ENCODE measurements at regions not wholly inside any gene's neighbourhood (a gene's known extent, or its start where the extent isn't known, plus 50 kb on each side); places are given as distances from the start of the nearest gene placed in this dataset.

DNA sequence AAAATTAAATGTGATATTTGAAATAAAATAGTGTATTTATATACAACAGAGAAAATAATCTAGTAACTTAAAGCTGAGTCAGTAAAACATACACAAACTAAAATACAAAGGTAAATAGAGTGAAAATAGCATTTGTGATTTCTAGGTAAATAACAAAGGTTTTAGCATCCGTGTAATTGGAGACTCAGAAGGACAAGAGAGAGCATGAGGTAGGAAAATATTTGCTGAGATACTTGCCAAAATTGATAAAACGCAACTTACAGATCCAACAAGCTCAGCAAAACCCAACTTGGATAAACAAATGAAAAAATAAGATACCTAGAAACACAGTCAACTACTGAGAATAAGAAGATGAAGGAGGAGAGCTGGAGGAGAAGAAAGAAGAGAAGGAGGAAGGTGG, 634.7 kb upstream of the CCDC179 start:
- no peak for DNase-seq

GRCh38 chr11:23496340-23496739, 636.1 kb upstream of the CCDC179 start:
- DNase-seq: no peak

DNA sequence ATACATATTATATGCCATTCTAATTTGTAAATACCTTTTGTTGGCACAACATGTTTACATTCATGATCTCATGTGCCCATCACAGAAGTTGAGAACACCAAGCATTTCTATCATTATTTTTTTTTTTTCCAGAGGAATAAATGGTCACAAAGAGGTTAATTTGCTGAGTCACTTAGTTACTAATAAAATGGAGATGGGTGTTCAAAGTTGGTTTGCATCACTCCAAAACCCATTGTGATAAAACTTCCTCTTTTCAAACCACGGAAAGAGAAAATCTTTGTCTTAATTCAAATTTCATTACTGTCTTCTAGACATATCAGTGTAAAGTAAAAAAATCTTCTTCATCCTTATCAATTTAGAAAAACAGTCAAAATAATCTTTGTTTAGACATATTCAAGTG, 636.8 kb upstream of the CCDC179 start:
- DNase-seq: no peak

- DNase-seq: no peak
These were observed 642.1 kb upstream of the CCDC179 start for GRCh38 chr11:23502389-23502788.

- no peak for DNase-seq
These were observed 642.6 kb upstream of the CCDC179 start for GRCh38 chr11:23502826-23503225.

GRCh38 chr11:23509023-23509422, 648.7 kb upstream of the CCDC179 start:
- no peak for DNase-seq

DNA sequence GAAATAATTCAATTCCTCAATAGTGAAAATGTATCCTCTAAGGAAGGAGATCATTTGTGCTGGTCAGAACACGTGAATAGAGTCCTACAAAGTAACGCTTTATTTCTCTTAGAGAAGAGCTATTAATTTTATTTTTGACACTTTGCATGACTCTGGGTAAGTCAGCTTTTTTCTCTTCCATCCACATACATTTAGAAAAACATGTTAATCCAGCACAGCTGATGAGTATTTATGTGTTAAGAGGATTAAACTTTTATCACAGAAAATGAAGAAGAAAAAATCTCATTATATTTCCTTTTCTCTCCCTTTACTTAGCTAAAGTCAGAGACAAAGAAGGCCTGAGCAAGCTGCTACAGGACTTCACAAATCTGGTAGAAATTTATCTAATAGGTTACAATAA, 649.5 kb upstream of the CCDC179 start:
- DNase-seq: no peak

DNA sequence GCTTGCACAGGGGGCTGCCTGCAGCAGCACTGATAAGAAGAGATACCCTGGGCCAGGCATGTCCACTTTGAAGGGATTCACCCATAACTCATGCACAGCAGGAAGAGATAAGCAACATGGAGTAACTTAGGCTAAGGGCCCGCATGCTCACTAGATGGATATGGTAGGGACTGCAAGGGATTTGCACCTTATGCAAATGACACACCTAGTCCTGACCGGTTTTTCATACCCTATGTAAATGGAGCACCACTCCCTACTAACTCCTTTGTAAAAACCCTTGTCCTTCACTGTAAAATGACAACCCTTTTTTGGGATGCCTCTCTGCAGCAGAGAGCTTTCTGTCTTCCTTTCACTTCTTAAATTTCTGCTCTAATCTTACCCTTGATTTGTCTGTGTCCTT, 658.9 kb upstream of the CCDC179 start:
- DNase-seq: no peak

DNA sequence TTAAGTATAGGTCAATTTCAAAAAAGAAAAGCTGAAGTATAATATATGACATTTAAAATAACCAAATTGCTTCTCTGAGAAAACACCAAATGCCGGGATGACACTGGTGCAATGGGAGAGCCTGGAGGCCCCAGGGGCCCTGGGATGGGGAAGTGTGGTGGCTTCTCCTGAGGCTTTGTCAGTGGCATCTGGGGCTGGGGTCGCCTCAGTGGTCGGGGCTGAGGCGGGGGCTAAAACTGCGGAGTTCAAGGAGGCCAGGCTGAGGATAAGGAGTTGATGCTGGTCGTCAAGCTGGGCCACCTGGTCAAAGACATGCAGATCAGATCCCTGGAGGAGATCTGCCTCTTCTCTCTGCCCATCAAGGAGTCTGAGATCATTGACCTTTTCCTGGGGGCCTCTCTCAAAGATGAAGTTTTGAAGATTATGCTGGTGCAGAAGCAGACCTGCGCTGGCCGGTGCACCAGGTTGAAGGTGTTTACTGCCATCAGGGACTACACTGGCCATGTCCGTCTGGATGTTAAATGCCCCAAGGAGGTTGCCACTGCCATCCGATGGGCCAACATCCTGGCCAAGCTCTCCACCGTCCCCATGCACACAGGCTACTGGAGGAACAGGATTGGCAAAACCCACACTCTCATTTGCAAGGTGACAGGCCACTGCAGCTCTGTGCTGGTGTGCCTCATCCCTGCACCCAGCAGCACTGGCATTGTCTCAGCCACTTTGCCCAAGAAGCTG, 660.1 kb upstream of the CCDC179 start:
- no peak for DNase-seq

- DNase-seq: no peak
These were observed 676.6 kb upstream of the CCDC179 start for GRCh38 chr11:23536907-23537306.

DNA sequence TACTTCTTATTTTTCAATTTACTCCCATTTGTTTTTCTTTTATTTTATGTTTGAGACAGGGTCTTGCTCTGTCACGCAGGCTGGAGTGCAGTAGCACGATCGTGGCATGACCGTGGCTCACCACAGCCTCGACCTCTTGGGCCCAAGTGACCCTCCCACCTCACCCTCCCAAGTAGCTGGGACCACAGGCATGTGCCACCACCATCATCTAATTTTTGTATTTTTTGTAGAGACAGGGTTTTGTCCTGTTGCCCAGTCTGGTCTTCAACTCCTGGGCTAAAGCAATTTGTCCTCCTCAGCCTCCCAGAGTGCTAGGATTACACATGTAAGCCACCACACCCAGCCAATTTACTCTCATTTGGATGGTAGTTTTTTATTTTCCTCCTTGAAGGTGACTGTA, 679.3 kb upstream of the CCDC179 start:
- no peak for DNase-seq

DNA sequence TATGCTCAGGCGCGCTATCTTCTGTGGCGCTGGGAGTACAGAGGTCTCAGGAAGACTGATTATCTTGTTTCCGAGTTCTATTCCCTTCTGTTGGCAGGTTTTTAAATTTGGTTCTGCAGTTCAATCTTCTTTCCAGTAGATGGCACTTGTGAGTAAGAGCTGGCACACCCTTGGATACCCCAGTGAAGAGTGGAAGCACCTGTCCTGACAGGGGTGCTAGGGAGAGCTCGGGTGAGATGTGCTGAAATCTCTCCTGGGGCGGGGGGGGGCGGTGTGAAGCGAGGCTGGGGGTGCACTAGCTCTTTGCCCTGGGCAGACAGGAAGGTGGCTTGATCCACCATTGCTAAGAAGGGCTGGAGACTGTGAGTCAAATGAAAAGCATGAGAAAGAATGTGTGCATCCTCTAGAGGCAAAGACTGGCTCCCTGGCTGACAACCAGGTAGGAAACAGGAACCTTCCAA, 679.9 kb upstream of the CCDC179 start:
- DNase-seq: peak; percentile 18

GRCh38 chr11:23542189-23542588, 681.9 kb upstream of the CCDC179 start:
- no peak for DNase-seq

GRCh38 chr11:23542816-23543215, 682.5 kb upstream of the CCDC179 start:
- no peak for DNase-seq

DNA sequence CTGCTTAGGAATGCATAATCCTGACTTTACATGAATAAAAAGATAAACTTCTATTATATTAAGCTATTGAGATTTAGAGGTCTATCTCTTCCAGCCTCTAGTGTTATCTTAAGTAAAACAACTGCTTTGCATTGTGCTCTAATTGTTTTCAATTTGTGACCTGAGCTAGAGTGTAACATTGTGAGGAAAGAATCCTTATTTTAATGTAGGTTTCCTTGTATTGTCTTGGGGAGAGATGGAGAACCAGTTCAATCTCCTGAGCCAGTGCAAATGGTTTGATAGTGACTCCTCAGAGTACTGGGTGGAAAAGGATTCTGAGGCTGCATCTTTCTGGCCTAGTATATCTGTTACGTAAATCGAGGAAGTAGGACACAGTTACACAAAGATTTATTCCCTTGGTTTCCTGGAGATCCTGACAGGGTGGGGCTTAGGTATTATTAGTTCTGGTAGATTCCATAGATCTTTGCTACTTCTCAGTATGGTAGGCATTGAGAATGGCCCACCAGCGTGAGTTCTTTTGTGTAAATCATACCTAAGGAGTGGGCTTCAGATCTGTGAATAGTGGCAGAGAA, 683.5 kb upstream of the CCDC179 start:
- DNase-seq: no peak

DNA sequence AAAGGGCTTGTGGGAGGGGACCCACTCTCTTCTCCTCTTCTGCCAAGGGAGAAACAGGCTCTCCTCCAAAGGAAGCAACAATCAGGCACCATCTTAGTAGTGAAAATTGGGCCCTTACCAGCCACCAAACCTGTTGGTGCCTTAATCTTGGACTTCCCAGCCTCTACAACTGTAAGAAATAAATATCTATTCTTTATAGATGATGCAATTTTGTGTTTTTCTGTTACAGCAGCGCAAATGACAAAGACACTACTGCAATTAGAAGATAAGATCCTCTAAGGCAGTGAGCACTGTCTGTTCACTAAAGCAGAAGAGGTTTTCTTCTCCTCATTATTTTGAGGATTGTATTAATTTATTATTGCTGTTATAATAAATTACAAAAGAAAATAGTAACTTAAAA, 691.4 kb upstream of the CCDC179 start:
- DNase-seq: no peak

DNA sequence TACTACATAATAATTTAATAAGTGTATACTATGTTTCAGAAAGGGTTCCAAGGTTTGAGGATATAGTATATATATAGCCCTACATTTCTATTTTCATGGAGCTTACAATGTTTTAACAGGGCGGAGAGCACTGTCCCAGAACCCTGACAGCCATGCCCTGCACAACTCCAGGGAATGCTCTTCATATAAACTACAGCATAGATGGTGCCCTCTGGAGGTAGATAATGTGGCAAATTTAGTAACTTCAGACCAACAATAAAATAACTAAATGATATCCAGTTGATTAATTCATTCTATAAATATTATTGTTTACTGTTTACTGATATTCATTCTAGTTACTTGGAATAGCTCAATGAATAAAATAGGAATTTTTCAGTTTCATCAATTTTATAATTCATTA, 693.7 kb upstream of the CCDC179 start:
- no peak for DNase-seq

- no peak for DNase-seq
These were observed 694.8 kb upstream of the CCDC179 start for GRCh38 chr11:23555085-23555484.

DNA sequence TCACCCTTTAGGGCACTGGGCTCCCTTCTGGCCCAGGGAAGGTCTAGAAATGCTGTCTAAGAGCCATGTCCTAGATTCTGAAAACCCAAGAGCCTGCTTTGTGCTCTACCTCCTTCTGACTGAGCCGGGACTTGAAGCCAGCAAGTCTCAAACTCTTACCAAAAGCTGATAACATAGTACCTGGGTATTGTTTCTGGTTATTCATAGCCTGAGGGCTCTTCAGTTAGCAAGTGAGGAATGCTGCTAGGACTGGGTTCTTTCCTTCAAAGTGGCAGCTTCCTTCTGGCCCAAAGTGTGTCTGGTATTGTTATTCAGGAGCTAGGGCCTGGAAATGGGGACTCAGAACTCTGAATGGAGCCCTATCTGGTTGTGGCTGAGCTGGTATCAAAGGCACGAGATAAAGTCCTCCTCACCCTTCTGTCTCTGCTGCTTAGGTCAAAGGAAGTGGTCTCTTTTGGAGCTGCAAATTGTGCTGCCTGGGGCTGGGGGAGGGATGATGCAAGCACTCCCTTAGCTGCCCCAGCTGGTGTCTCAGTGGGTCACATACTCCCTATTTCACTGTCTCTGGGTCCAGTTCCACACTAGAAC, 696.0 kb upstream of the CCDC179 start:
- no peak for DNase-seq

GRCh38 chr11:23563591-23563990, 703.3 kb upstream of the CCDC179 start:
- no peak for DNase-seq

GRCh38 chr11:23564370-23564769, 704.1 kb upstream of the CCDC179 start:
- no peak for DNase-seq

- DNase-seq: no peak
These were observed 708.9 kb upstream of the CCDC179 start for GRCh38 chr11:23569134-23569533.

DNA sequence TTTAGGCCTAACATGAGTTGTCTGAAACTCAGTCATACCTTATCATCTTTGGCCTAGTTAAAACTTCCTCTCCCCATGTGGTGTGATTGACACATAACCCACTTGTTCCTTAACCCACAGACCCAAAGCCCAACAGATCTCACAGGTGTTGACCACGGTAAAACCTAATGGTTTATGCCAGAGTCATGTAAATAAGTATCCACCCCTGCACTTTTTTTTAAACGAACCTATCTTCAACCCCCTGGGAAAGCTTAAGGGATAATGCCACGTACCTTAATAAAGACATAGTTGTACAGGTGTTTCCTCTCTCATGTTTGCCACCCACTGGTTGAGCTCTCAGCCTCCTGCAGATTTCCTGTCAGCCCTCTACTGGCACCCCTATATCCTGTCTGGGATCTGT, 709.3 kb upstream of the CCDC179 start:
- no peak for DNase-seq

DNA sequence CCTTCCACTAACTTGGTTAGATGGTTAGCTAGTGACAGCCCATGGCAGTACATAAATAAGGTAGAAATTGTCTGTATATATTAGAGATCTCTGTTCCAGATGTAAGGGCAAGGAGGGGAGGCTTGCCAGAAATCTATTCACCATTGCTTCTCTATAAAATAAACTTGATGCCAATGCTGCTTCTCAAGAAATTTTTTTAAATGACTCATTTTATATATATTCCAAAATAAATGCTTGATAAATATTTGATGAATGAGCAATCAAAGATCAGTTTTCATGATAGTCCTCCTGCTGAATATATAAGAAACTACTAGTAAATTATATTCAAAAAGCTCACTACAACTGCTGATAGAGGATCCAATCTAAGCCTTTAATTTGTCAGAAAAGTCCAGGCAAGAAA, 710.6 kb upstream of the CCDC179 start:
- no peak for DNase-seq

- no peak for DNase-seq
These were observed 713.2 kb upstream of the CCDC179 start for GRCh38 chr11:23573429-23573828.

All from midbrain (tissue), 1 donor.